SU-DHL-6 (cell line): ENCODE measurements at regions not wholly inside any gene's neighbourhood (a gene's known extent, or its start where the extent isn't known, plus 50 kb on each side); places are given as distances from the start of the nearest gene placed in this dataset.

Source experiments
- CTCF ChIP-seq: fragments of 200-600 bp; sonication (generic); IDR thresholded peaks from one replicate; pipeline ENCODE4 v1.5.1; 2017; ENCODE audit warnings: antibody characterized with exemption, mild to moderate bottlenecking, low read length, moderate library complexity; ENCODE audit not compliant: insufficient read depth, poor library complexity, severe bottlenecking
- EZH2phosphoT487 ChIP-seq: fragments of 200-600 bp; sonication (generic), shearing (Covaris generic); conservative IDR thresholded peaks from 2 replicates; pipeline ENCODE4 v1.6.1; 2018; ENCODE audit warnings: mild to moderate bottlenecking, antibody characterized with exemption, low read length, moderate library complexity, mixed read lengths

GRCh38 chr3:102226463-102226862 lies 208.4 kb upstream of the ZPLD1 start:
- TF ChIP-seq CTCF (no peak), EZH2phosphoT487 (no peak)
